ENCODE measurements at regions not wholly inside any gene's neighbourhood (a gene's known extent, or its start where the extent isn't known, plus 50 kb on each side); places are given as distances from the start of the nearest gene placed in this dataset.

- TF ChIP-seq POLR2A (IDR thresholded peaks at IDR 0.05) (no peak), POLR2AphosphoS5 (IDR thresholded peaks at IDR 0.05; ENCODE audit: insufficient read depth in 1 of 2, low read depth in 1 of 2) (no peak)
These were observed 59.2 kb upstream of the C15orf39 start for GRCh38 chr15:75142499-75142898.

Measured in vagina (tissue), 2 donors.